Stimulated activated CD4-positive, alpha-beta T cell treated with anti-CD3 and anti-CD28 coated beads, Interleukin-2, amount 100 ng/mL, for 4 hours (primary cell): ENCODE measurements at regions not wholly inside any gene's neighbourhood (a gene's known extent, or its start where the extent isn't known, plus 50 kb on each side); places are given as distances from the start of the nearest gene placed in this dataset.

Experiments used
- DNase-seq: peaks from one replicate; pipeline ENCODE4 v3.0.0-alpha.2; 2020; ENCODE audit warnings: low read depth

DNA sequence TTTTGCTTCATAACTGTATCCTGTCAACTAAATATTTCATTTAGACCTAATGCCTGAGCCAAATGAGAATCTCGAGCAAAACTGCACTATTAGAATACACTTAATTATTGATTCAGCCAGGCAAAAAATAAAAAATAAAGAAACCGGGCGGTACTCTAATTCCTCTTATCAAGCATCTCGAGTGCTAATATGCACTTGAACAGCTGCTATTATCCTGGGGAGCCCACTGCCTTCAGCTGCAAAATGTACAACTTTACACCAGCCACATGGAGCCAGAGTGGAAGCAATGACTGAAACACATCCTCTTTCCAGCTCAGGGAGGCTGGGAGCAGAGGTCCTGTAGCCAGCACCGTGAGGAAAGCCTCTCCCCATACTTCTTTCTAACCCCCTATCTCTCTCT is 390.0 kb upstream of the CADM1 start:
- DNase-seq = no peak

DNA sequence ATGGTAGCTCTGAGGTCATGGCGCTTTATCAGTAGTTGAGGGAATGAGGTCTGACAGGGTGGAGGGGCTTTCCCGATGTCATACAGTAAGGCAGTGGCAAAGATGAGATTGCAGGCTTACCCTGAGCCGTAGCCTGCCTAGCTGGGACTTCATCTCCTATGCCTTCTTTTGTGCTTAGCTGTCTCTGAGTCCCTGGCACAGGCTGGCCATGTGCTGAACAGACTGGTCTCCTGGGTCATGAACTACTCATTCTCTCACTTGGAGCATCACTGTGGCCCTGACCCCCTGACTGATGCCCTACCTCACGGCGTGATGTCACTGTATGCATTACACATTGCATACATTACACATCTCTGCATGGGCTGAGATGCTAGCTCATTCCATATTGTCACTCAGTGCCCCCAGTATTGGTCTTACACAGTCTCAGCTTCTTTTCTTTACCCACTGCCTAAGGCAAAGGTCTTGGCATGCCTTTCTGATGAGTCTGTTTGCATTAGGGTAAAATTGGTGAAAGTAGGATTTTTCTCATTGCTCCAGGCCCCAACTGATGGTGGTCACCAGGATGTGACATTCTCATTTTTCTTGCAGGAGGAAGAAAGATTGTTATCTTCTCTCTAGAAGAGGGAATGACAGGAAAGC is 389.4 kb upstream of the CADM1 start:
- no peak for DNase-seq

- DNase-seq = no peak
Measured at GRCh38 chr11:115892016-115892415, 387.8 kb upstream of the CADM1 start.

DNA sequence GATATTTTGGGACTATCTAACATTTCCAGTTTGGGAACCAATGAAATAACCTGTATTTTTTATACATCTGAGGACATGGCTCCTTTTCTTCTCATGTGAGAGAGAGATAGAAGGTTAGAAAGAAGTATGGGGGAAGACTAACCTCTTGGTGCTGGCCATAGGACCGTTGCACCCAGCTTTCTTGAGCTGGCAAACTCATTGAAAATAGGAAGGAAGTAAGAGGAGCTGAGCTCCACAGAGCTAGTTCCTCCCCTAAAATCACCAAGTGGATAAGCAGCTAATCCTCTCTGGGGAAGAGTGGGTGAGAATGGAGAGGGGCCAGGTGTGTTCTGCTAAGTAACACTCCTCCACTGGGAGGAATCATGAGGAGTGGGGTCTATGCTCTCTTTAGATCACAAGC is 387.4 kb upstream of the CADM1 start:
- DNase-seq = no peak

GRCh38 chr11:115890500-115890899 is 386.3 kb upstream of the CADM1 start:
- DNase-seq = no peak

DNA sequence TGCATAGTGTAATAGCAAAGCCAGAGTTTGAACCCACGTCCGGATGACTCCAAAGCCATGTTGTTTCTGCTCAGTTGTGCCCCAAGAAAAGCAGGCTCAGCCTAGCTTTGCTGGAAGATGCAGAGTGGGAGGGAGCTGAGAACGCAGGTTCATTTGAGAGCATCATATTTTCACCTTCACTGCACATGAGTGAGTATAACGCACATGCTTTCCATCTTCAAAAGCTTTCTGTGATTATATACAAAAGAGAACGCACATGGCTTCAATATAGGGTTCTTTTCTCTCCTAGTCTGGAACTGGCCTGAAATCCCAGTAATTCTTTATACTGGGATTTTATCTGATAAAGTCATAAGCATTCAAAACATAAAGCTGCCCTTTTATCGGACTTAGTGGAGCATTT is 385.5 kb upstream of the CADM1 start:
- DNase-seq = no peak

DNA sequence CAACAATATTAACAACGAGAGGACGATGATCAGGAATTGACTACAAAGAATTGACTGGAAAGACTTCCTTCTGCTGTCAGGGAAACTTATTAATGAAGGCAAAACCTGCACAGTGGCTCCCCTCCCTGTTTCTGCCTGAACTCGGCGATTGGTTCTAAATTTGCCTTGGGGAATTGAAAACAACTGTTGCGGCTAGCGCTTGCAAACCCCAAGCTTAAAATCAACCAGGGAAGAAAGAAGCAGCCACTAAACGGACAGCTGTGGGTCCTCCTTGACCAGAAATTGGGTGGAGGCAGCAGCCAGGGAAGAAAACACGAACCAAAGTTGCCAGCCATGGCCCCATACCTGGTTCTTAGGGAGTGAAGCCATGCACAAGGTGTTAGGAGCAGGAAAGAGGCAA is 383.5 kb upstream of the CADM1 start:
- no peak for DNase-seq

GRCh38 chr11:115887316-115887715 is 383.1 kb upstream of the CADM1 start:
- DNase-seq = no peak

DNA sequence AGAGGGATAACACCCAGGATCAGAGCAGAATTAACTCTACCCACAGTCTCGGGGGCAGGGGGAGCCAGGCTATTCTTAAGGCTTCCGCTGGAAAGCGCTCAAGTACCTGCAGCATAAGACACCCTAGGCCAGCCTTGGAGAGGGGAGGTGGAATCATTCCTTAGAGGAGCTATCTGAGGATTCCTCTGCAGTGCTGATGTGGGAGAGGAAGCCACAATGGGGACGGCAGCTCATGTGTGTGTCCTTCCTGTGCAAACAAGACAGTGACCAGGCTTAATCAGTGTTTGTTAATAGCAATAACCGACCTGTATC is 382.2 kb upstream of the CADM1 start:
- DNase-seq = no peak

- no peak for DNase-seq
Measured at GRCh38 chr11:115885535-115886421, 381.6 kb upstream of the CADM1 start.

- no peak for DNase-seq
Measured at GRCh38 chr11:115884800-115885534, 380.8 kb upstream of the CADM1 start.

GRCh38 chr11:115874843-115875242 is 370.6 kb upstream of the CADM1 start:
- no peak for DNase-seq

DNA sequence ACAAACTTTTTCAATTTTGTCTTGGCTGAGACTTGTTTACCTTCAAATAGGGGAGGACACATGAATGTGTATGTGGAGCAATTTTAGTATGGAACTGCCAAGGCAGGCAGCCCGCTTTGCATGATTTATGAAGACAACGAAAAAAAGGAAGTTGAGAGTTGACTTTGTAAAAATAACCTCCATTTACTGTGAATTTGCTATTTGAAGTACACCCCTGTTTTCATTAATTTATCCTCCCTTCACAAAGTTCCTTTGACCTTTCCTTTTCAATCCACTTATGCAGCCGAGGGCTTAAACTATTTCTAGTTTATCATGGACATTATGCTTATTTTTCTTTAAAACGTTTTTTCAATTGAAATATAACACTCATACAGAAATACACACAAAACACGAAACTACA is 369.6 kb upstream of the CADM1 start:
- DNase-seq = no peak

DNA sequence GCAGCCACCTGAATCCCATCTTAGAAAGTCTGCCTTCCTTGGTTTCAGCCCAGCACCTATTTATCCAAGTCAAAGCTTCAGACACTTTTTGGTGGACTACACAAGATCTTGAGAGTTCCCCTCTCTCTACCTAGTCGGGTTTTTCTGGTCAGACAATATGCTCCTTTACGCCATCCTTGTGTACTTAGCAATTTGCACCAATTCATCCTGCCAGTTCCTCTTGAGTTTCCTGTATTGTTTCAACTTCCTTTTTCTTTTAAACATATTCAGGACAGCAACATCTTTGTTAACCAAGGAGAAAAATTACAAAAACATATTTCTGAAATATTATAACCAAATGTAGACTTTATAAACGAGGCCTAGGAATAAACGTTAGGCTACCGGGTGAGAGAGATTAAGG is 368.2 kb upstream of the CADM1 start:
- no peak for DNase-seq

GRCh38 chr11:115871161-115871760 is 367.0 kb upstream of the CADM1 start:
- DNase-seq = no peak

- DNase-seq = no peak
Measured at GRCh38 chr11:115869780-115870431, 365.7 kb upstream of the CADM1 start.

GRCh38 chr11:115869131-115869530 is 364.9 kb upstream of the CADM1 start:
- no peak for DNase-seq

- no peak for DNase-seq
Measured at GRCh38 chr11:115860246-115860645, 356.0 kb upstream of the CADM1 start.

GRCh38 chr11:115848611-115849010 is 344.4 kb upstream of the CADM1 start:
- no peak for DNase-seq

DNA sequence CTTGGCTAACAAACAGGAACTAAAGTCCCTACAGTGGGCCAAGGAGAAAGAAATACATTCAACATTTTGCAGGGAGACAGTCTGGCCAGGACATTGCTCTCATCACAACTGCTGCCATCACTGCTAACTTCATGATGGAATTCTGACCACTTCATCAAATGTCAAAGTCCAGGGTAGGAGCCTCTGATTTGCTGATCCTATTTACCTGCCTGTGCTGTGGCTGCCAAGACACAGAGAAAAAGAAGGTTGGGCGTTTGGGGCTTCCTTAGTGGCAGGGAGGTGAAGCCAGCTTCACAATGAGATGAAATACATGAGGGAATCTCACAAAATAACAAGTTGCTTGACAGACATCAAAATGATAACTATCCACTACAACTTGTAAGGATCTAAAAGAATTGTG is 343.9 kb upstream of the CADM1 start:
- DNase-seq = no peak

DNA sequence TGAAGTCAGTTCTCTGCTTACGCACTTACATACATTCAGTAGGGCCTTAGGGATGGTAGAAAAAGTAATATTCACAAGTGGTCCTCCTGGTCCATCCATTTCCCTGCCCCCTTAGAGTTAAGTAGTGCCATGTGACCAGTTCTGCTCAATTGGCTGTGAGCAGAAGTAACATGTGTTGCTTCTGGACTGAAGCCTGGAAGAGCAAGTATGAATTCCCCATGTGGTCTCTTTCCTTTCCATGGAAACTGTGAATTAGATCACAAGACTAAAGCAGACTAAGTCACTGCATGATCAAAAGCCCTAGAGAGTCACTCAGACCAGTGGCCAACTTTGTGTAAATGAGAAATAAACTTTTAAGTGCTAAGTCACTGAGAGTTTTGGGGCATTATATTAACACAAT is 341.7 kb upstream of the CADM1 start:
- no peak for DNase-seq

GRCh38 chr11:115843685-115844084 is 339.5 kb upstream of the CADM1 start:
- no peak for DNase-seq
